ENCODE measurements at regions not wholly inside any gene's neighbourhood (a gene's known extent, or its start where the extent isn't known, plus 50 kb on each side); places are given as distances from the start of the nearest gene placed in this dataset.

GRCh38 chr3:166560253-166560652 lies 723.0 kb upstream of the BCHE start:
- Histone ChIP-seq H3K18ac (ENCODE audit: low read depth, low read length) (no peak overlapping the region), H3K4me2 (ENCODE audit: low read depth, low read length) (no peak overlapping the region), H2BK120ac (ENCODE audit: low read depth, low read length) (no peak overlapping the region), H4K8ac (ENCODE audit: low read depth in 2 of 2, low read length in 2 of 2) (no peak overlapping the region), H3K9me3 (ENCODE audit: control insufficient read depth, insufficient read depth, low read length) (peaks cover 10% of the 10 kb centered on the region), H4K20me1 (ENCODE audit: insufficient read depth, low read length) (no peaks in the 10 kb centered on the region), H3K79me1 (ENCODE audit: low read depth in 1 of 2, low read length in 2 of 2) (no peaks in the 10 kb centered on the region), H2AK9ac (replicated peaks; ENCODE audit: low read depth, low read length, poor library complexity) (no peak overlapping the region), H2BK20ac (ENCODE audit: low read depth, low read length) (no peak overlapping the region), H4K91ac (ENCODE audit: insufficient read depth, low read depth, low read length) (no peak overlapping the region), H2BK15ac (ENCODE audit: low read depth, low read length) (no peak overlapping the region), H3K4me3 (ENCODE audit: insufficient read depth, low read depth, low read length) (no peak overlapping the region), H2AK5ac (ENCODE audit: low read depth, low read length) (no peak overlapping the region), H3K27ac (ENCODE audit: insufficient read depth, low read length) (no peak overlapping the region), H3K9me1 (ENCODE audit: insufficient read depth, low read length) (no peaks in the 10 kb centered on the region), H2AFZ (replicated peaks; ENCODE audit: low read length, poor library complexity) (no peak overlapping the region), H3K14ac (replicated peaks; ENCODE audit: low read depth, low read length) (no peak overlapping the region), H2BK5ac (ENCODE audit: low read depth, low read length, poor library complexity, severe bottlenecking) (no peak overlapping the region), H3K9ac (ENCODE audit: low read depth, low read length) (no peak overlapping the region), H3K56ac (ENCODE audit: extremely low read depth, insufficient read depth, low read length) (no peak overlapping the region), H3K4me1 (ENCODE audit: control insufficient read depth, insufficient read depth, low read length) (no peaks in the 10 kb centered on the region), H3K4ac (ENCODE audit: low read depth, low read length) (no peak overlapping the region), H3K27me3 (ENCODE audit: control insufficient read depth, insufficient read depth, low read length) (no peaks in the 10 kb centered on the region), H4K5ac (ENCODE audit: low read depth, low read length) (no peak overlapping the region), H3K36me3 (ENCODE audit: control insufficient read depth, insufficient read depth, low read length) (no peaks in the 10 kb centered on the region), H3K23ac (ENCODE audit: low read depth, low read length) (no peak overlapping the region)
- dilution Hi-C loops (cut with HindIII; ENCODE audit: low sequenced_read_pairs, unreplicated experiment), result no loop called here
- in situ Hi-C loops (cut with MboI; ENCODE audit: low sequenced_read_pairs), result no loop called here
- POLR2A ChIA-PET (ENCODE audit: unreplicated experiment), result no interaction called here
- intact Hi-C loops (cut with micrococcal nuclease), result no loop called here
- 50% methylated on average over 1 of the region's 7 CpGs; no CpG with 5 or more reads in 1 of the 2 experiments for WGBS, 2 experiments (ENCODE audit: extremely low coverage in 2 of 2, insufficient read length in 1 of 2)
- DNase-seq, result no peak
- TF ChIP-seq MAZ (IDR thresholded peaks at IDR 0.05; ENCODE audit: borderline replicate concordance, low read depth, low read length) (no peak), BHLHE40 (IDR thresholded peaks at IDR 0.05; ENCODE audit: low read depth, low read length) (no peak), CEBPB (IDR thresholded peaks at IDR 0.05; ENCODE audit: low read depth, low read length) (no peak), USF2 (IDR thresholded peaks at IDR 0.05; ENCODE audit: low read depth, low read length) (no peak), RAD21 (IDR thresholded peaks at IDR 0.05; ENCODE audit: low read length) (no peak), CTCF (conservative IDR thresholded peaks at IDR 0.05; ENCODE audit: low read depth, low read length) (no peak), POLR2A (IDR thresholded peaks at IDR 0.05; ENCODE audit: low read depth, low read length) (no peak), NFE2L2 (IDR thresholded peaks at IDR 0.05; ENCODE audit: low read depth, low read length) (no peak), ELK1 (IDR thresholded peaks at IDR 0.05; ENCODE audit: borderline replicate concordance, low read depth, low read length) (no peak), RCOR1 (IDR thresholded peaks at IDR 0.05; ENCODE audit: insufficient replicate concordance, low read length) (no peak), SMC3 (IDR thresholded peaks at IDR 0.05; ENCODE audit: low read depth, low read length) (no peak), RFX5 (IDR thresholded peaks at IDR 0.05; ENCODE audit: low read depth, low read length) (no peak)
- CTCF ChIA-PET, result no interaction called here
- no TSS peak for BruUV-seq (replicated peaks)
- no peak for ATAC-seq (ENCODE audit: low read depth)

All from IMR-90 (cell line).